GM21526 (cell line): ENCODE measurements at regions not wholly inside any gene's neighbourhood (a gene's known extent, or its start where the extent isn't known, plus 50 kb on each side); places are given as distances from the start of the nearest gene placed in this dataset.

Experiments used
- ATAC-seq: cut with Tn5 transposase; IDR thresholded peaks from one replicate; pipeline ENCODE4 v1.9.1; 2021; ENCODE audit warnings: moderate library complexity; ENCODE audit not compliant: unreplicated experiment, low FRiP score

- ATAC-seq = no peak
Measured at GRCh38 chr3:109532257-109533216, 195.2 kb upstream of the DPPA4 start.

GRCh38 chr3:109545746-109546145 is 208.4 kb upstream of the DPPA4 start:
- no peak for ATAC-seq

- ATAC-seq = no peak
Measured at GRCh38 chr3:109548192-109548938, 211.0 kb upstream of the DPPA4 start.

- no peak for ATAC-seq
Measured at GRCh38 chr3:109553591-109554371, 216.4 kb upstream of the DPPA4 start.

- ATAC-seq = no peak
Measured at GRCh38 chr3:109559389-109559788, 222.0 kb upstream of the DPPA4 start.

DNA sequence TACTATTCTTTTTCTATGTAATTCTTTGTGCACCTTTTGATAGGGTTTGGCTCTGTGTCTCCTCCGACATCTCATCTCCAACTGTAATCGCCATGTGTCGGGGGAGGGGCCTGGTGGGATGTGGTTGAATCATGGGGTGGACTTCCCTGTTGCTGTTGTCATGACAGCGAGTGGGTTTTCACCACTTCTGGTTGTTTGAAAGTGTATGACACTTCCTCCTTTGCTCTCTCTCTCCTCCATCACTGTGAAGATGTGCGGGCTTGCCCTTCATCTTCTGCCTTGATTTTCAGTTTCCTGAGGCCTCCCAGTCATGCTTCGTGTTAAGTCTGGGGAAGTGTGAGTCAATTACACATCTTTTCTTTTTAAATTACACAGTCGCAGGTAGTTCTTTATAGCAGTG is 225.8 kb upstream of the DPPA4 start:
- no peak for ATAC-seq

DNA sequence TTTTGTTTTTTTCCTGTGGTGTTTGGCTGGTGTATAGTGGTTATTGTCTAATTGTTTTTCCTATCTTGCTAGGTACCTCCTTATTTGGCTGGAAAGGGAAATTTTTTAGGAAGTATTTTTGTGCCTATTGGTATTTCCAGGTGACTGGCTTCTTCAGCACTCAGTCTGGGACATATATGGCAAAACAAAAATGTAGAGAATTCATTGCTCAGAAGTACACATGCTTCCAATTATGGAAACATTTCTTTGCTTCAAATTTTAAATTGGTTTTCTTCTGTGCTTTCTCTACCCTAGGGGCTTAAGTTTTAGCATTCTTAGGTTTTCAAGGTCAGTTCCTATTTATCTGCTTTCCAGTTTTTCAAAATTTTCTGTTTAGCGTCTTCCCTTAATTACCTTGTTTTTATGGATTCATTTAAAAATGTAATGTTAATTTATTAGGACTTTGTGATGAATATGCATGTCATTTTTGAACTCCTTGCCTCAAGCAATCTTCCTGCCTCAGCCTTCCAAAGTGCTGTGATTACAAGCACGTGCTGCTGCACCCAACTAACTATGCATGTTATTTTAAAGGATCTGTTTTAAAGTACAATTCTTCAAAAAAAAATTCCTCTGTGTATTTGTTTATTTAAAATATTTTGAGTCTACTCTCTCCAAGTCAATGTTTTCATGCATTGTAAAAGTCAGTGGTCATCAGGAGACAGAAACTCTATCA is 231.9 kb upstream of the DPPA4 start:
- ATAC-seq = no peak

DNA sequence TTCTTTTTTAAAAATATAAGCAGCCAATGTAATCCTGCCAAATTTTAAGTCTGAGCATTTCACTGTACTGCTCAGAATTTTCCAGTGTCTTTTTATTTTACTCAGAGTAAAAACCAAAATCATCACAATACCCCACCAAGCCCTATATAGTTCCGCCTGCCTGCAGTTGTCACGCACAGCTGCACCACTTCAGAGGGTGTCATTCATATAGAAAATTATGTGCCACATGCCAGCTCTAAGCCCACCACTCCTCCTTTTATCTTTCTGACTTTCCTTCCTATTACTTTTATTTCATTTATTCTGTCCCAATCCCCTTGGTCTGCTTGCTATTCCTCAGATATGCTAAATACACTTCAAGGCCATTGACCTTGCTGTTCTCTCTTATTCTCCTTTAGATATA is 233.1 kb upstream of the DPPA4 start:
- ATAC-seq = no peak

GRCh38 chr3:109572301-109572700 is 235.0 kb upstream of the DPPA4 start:
- no peak for ATAC-seq

DNA sequence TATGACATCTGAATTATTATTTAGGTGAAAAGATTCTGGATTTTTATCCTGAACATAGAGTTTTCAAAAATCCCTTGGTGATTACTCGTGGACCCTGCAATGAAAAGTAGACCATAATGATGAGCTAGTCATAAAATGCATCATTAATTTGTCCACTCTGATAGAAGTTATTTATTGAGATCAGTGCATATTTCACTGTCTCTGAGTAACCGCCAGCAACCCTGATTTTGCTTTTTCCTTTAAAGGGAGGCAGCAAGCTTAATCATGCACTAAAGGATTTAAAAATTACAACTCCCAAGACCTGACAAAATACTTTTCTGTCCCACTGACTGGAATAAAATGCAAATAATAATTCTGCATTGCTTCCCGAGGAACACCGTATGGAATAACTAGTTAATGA is 259.6 kb upstream of the DPPA4 start:
- no peak for ATAC-seq

DNA sequence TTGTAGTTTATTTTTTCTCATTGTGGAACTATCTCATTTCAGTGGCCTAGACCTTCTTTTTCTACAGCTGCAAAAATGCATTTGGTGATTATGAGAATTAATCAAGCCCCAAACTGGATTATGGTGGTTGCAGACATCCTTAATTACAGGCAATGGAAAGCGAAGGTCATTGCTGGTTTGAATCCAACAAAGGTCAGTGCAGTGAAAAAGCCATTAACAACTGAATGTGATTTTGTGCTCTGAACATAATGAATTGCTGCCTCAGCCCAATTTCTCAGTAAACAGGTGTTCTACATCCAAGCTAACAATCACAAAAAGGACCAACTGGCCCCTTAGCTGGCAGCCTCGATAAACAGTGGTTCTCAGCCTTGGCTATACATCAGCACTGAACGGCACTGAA is 260.1 kb upstream of the DPPA4 start:
- ATAC-seq = no peak

GRCh38 chr3:109607897-109608296 is 270.6 kb upstream of the DPPA4 start:
- ATAC-seq = no peak

DNA sequence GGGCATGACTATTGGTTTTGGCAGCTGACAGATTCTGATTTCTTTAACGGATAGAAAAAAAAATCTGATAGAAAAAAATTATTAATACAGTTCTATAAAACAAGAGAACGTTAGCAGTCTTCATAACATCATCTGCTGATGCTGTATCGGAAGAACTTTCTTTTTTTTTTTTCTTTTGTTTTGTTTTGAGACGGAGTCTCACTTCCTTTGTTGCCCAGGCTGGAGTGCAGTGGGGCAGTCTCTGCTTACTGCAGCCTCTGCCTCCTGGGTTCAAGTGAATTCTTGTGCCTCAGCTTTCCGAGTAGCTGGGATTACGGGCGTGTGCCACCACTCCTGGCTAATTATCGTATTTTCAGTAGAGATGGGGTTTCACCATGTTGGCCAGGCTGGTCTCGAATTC is 271.2 kb upstream of the DPPA4 start:
- ATAC-seq = no peak

GRCh38 chr3:109618766-109619378 is 281.5 kb upstream of the DPPA4 start:
- ATAC-seq = no peak

- no peak for ATAC-seq
Measured at GRCh38 chr3:109631897-109632296, 294.6 kb upstream of the DPPA4 start.

- ATAC-seq = no peak
Measured at GRCh38 chr3:109640146-109640652, 302.9 kb upstream of the DPPA4 start.

- ATAC-seq = no peak
Measured at GRCh38 chr3:109642025-109642424, 304.7 kb upstream of the DPPA4 start.

DNA sequence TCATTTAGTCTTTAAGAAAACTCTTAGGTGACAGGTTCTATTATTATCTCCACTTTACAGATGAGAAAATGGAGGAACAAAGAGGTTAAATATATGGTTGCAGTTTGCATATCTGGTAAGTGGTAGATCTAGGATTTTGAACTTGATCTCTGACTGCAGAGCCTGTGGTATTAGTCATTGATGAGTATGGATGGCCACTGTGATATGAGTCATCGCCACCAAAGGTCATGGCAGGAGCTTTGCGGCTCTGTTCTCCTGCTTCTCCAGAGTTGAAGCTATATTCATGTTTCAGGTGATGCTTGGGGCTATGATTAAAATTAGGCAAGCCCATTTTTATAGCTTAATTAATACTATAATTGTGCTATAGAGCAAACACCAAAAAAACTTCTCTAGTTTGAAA is 306.2 kb upstream of the DPPA4 start:
- no peak for ATAC-seq

GRCh38 chr3:109644332-109644731 is 307.0 kb upstream of the DPPA4 start:
- ATAC-seq = no peak

DNA sequence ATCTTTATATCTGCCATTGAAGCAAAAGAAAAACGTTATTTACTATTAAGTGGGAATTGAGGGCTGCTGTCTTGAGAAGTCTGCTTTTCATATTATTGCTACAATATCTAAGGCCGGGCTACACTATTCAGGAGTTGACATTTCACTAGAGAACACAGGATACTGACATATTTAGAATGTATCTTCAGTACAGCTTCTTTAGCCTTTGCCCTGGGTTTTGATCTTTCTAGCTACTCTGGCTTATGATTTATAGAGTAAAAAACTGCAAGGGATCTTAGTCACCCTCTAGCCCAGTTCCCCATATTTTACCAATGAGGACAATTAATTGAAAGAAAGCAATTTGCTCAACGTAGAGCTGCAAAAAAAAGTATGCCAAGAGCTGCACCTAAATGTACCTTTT is 307.4 kb upstream of the DPPA4 start:
- no peak for ATAC-seq
